Loucy (cell line): ENCODE measurements at regions not wholly inside any gene's neighbourhood (a gene's known extent, or its start where the extent isn't known, plus 50 kb on each side); places are given as distances from the start of the nearest gene placed in this dataset.

Source experiments
- H2AFZ ChIP-seq: fragments of 200-600 bp; sonication (generic); 2 replicates; pipeline ENCODE4 v1.6.0; 2016; ENCODE audit warnings: antibody characterized with exemption, mild to moderate bottlenecking, low read length, moderate library complexity
- H3F3A ChIP-seq: fragments of 200-600 bp; 2 replicates; pipeline ENCODE4 v1.6.0; 2016; ENCODE audit warnings: antibody characterized with exemption, low read depth, mild to moderate bottlenecking
- H3K27me3 ChIP-seq: fragments of 200-600 bp; sonication (generic); 2 replicates; pipeline ENCODE4 v1.6.1; 2014; ENCODE audit warnings: low read length, mild to moderate bottlenecking; ENCODE audit not compliant: insufficient read depth, poor library complexity, severe bottlenecking
- H3K36me3 ChIP-seq: fragments of 200-600 bp; sonication (generic); 2 replicates; pipeline ENCODE4 v1.6.1; 2016; ENCODE audit warnings: low read length; ENCODE audit not compliant: insufficient read depth
- H3K4me1 ChIP-seq: fragments of 200-600 bp; sonication (generic); 2 replicates; pipeline ENCODE4 v1.5.1; 2014; ENCODE audit warnings: low read length, mild to moderate bottlenecking; ENCODE audit not compliant: insufficient read depth, poor library complexity, severe bottlenecking
- H3K4me2 ChIP-seq: fragments of 200-600 bp; sonication (generic); 2 replicates; pipeline ENCODE4 v1.6.0; 2014; ENCODE audit warnings: antibody characterized with exemption, low read length, low read depth, mild to moderate bottlenecking; ENCODE audit not compliant: poor library complexity, severe bottlenecking
- H3K4me3 ChIP-seq: fragments of 200-600 bp; sonication (generic); 2 replicates; pipeline ENCODE4 v1.5.1; 2014; ENCODE audit warnings: low read length, mild to moderate bottlenecking, mixed read lengths; ENCODE audit not compliant: poor library complexity, severe bottlenecking
- H3K79me2 ChIP-seq: fragments of 200-600 bp; sonication (generic); 2 replicates; pipeline ENCODE4 v1.6.1; 2014; ENCODE audit warnings: low read length; ENCODE audit not compliant: insufficient read depth
- H3K9ac ChIP-seq: fragments of 200-600 bp; sonication (generic); 2 replicates; pipeline ENCODE4 v1.6.0; 2014; ENCODE audit warnings: mild to moderate bottlenecking, low read depth, low read length, moderate library complexity; ENCODE audit not compliant: poor library complexity, severe bottlenecking
- H3K9me2 ChIP-seq: fragments of 200-600 bp; sonication (generic); replicated peaks from 2 replicates; pipeline ENCODE4 v1.6.1; 2016; ENCODE audit warnings: low read depth, low read length, mixed read lengths
- H3K9me3 ChIP-seq: fragments of 200-600 bp; sonication (generic); 2 replicates; pipeline ENCODE4 v1.6.1; 2014; ENCODE audit warnings: mild to moderate bottlenecking, antibody characterized with exemption, low read length, low read depth; ENCODE audit not compliant: insufficient read depth
- H4K20me1 ChIP-seq: fragments of 200-600 bp; sonication (generic); 2 replicates; pipeline ENCODE4 v1.6.0; 2014; ENCODE audit warnings: antibody characterized with exemption, low read length, mild to moderate bottlenecking; ENCODE audit not compliant: insufficient read depth, poor library complexity, severe bottlenecking
- CTCF ChIP-seq: fragments of 200-600 bp; sonication (generic); conservative IDR thresholded peaks from 2 replicates; pipeline ENCODE4 v1.5.1; 2014; ENCODE audit warnings: mild to moderate bottlenecking, antibody characterized with exemption, low read length
- EZH2phosphoT487 ChIP-seq: fragments of 200-600 bp; IDR thresholded peaks from 2 replicates; pipeline ENCODE4 v1.6.1; 2018; ENCODE audit warnings: antibody characterized with exemption, mild to moderate bottlenecking, moderate library complexity, borderline replicate concordance

GRCh38 chr6:54574671-54575070 is 266.4 kb downstream of the TINAG start:
- Histone ChIP-seq H2AFZ (no peak overlapping the region), H3K36me3 (no peaks in the 10 kb centered on the region), H3K4me3 (no peak overlapping the region), H3K4me2 (no peak overlapping the region), H3F3A (no peaks in the 10 kb centered on the region), H3K9me2 (no peaks in the 10 kb centered on the region), H3K4me1 (no peaks in the 10 kb centered on the region), H3K79me2 (no peaks in the 10 kb centered on the region), H3K27me3 (no peaks in the 10 kb centered on the region), H3K9ac (no peak overlapping the region), H4K20me1 (no peaks in the 10 kb centered on the region), H3K9me3 (no peaks in the 10 kb centered on the region)
- no peak for TF ChIP-seq CTCF

DNA sequence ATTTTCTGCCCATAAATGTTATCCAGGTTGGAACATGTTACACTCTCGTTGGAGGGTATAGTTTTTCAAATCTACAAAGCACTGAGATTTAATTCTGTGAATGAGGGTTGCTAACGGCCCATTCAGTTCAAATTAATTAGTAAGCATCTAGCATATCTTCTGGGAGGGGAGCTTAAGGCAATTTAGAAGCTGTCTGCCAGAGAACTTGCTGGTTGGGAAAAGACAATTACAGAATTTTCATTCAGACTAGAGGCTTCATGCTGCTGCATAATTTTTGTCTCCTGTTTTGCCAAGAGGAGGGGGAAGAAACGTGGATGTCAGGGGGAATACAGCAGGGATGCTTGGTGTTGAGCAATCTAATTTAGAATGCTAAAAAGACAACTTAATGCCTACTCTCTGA is 268.3 kb upstream of the FAM83B start:
- Histone ChIP-seq H2AFZ (no peak overlapping the region), H3K9me3 (no peaks in the 10 kb centered on the region), H3K9ac (no peak overlapping the region), H3K9me2 (no peaks in the 10 kb centered on the region), H3K36me3 (no peaks in the 10 kb centered on the region), H4K20me1 (no peaks in the 10 kb centered on the region), H3K27me3 (no peaks in the 10 kb centered on the region), H3F3A (no peaks in the 10 kb centered on the region), H3K79me2 (no peaks in the 10 kb centered on the region), H3K4me2 (no peak overlapping the region), H3K4me1 (no peaks in the 10 kb centered on the region), H3K4me3 (no peak overlapping the region)
- TF ChIP-seq CTCF: no peak
- TF ChIP-seq EZH2phosphoT487: no peak

DNA sequence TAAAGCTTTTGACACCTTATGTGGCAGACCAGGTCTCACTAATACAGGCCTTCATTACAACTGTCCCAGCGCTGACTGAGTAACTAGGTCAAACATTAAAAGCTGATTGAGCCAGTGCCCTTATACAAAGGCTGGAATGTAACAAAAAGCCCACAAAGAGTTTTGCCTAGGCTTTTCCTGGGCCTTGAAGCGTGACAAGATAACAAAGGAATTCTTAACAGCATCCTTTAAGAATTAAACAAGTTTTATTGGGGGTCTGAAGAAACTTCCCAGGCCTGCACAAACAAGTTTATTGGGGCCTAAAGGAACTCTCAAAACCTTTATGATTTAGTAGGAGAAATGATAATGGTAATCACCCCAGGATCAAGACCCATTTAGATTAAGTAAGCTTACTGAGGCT is 267.6 kb upstream of the FAM83B start:
- Histone ChIP-seq H3K4me1 (no peaks in the 10 kb centered on the region), H3K9ac (no peak overlapping the region), H3K9me3 (no peaks in the 10 kb centered on the region), H3K9me2 (no peaks in the 10 kb centered on the region), H3K4me3 (no peak overlapping the region), H2AFZ (no peak overlapping the region), H3K36me3 (no peaks in the 10 kb centered on the region), H3F3A (no peaks in the 10 kb centered on the region), H4K20me1 (no peaks in the 10 kb centered on the region), H3K4me2 (no peak overlapping the region), H3K79me2 (no peaks in the 10 kb centered on the region), H3K27me3 (no peaks in the 10 kb centered on the region)
- TF ChIP-seq CTCF (no peak), EZH2phosphoT487 (no peak)
